NB4 (cell line): ENCODE measurements at regions not wholly inside any gene's neighbourhood (a gene's known extent, or its start where the extent isn't known, plus 50 kb on each side); places are given as distances from the start of the nearest gene placed in this dataset.
A peak's percentile ranks its signal among the peaks of the same experiment; 100 is the strongest.

Experiments used
- DNase-seq: peaks from one replicate; pipeline ENCODE4 v3.0.0; 2010; ENCODE audit warnings: low read depth
- H3K4me3 ChIP-seq: one replicate; pipeline ENCODE4 v1.5.1; 2011; ENCODE audit warnings: mild to moderate bottlenecking, low read depth, low read length, moderate library complexity
- MAX ChIP-seq: IDR thresholded peaks from 2 replicates; pipeline ENCODE4 v1.6.1; 2011; ENCODE audit warnings: low read depth, low read length
- MYC ChIP-seq: IDR thresholded peaks from 2 replicates; pipeline ENCODE4 v1.6.1; 2011; ENCODE audit warnings: low read depth, low read length
- POLR2A ChIP-seq: IDR thresholded peaks from 2 replicates; pipeline ENCODE4 v1.6.1; 2011; ENCODE audit warnings: mild to moderate bottlenecking; ENCODE audit not compliant: insufficient read length; ENCODE audit errors: extremely low read depth
- TF ChIP-seq, protein P1 (sequence below): IDR thresholded peaks from one replicate; pipeline ENCODE4 v1.5.1; 2012; ENCODE audit warnings: low read depth, low read length

DNA sequence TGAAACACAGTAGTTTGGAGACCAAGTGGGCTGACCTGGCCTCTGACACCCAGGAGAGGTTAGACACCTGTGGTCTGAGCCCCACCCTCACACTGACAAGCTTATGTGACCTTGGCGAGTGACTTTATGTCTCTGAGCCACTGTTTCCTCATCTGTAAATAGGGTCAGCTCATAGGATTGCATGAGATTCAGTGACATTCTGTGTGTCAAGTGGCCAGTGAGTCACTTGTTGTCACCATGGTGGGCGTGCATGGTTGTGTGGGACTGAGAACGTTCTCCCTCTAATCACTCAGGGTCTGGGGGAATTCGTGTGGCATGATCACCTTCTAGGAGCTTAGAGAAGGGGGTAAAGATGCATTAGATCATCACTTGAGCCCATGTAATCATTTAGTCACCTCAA lies 146.4 kb downstream of the PHETA1 start:
- peak; percentile 57 for DNase-seq
- no peak overlapping the region for H3K4me3 ChIP-seq
- no peak for TF ChIP-seq POLR2A
- TF ChIP-seq, protein P1, sequence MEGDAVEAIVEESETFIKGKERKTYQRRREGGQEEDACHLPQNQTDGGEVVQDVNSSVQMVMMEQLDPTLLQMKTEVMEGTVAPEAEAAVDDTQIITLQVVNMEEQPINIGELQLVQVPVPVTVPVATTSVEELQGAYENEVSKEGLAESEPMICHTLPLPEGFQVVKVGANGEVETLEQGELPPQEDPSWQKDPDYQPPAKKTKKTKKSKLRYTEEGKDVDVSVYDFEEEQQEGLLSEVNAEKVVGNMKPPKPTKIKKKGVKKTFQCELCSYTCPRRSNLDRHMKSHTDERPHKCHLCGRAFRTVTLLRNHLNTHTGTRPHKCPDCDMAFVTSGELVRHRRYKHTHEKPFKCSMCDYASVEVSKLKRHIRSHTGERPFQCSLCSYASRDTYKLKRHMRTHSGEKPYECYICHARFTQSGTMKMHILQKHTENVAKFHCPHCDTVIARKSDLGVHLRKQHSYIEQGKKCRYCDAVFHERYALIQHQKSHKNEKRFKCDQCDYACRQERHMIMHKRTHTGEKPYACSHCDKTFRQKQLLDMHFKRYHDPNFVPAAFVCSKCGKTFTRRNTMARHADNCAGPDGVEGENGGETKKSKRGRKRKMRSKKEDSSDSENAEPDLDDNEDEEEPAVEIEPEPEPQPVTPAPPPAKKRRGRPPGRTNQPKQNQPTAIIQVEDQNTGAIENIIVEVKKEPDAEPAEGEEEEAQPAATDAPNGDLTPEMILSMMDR, result no peak
- no peak for TF ChIP-seq MYC
- TF ChIP-seq MAX, result no peak

DNA sequence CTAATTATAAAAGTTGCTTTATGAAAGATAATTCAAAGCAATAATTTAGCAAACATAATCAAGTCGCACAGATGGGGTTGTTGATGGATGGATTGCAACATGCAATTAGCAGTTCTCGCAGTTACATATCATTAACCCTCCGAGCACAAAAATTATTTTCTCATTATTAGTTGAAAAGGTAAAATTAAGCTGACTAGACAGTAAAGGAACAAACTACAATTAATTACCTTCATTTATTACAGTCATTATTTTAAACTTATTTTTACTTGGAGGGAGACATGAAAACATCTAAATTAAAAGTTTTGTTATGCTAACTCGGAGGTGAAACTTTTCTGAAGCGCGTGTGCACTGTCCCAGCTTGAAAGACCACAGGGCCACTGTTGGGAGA lies 146.9 kb downstream of the PHETA1 start:
- no peak overlapping the region for H3K4me3 ChIP-seq
- DNase-seq, result no peak
- TF ChIP-seq MAX, result no peak
- no peak for TF ChIP-seq POLR2A
- no peak for TF ChIP-seq MYC
- TF ChIP-seq, protein P1, result no peak

DNA sequence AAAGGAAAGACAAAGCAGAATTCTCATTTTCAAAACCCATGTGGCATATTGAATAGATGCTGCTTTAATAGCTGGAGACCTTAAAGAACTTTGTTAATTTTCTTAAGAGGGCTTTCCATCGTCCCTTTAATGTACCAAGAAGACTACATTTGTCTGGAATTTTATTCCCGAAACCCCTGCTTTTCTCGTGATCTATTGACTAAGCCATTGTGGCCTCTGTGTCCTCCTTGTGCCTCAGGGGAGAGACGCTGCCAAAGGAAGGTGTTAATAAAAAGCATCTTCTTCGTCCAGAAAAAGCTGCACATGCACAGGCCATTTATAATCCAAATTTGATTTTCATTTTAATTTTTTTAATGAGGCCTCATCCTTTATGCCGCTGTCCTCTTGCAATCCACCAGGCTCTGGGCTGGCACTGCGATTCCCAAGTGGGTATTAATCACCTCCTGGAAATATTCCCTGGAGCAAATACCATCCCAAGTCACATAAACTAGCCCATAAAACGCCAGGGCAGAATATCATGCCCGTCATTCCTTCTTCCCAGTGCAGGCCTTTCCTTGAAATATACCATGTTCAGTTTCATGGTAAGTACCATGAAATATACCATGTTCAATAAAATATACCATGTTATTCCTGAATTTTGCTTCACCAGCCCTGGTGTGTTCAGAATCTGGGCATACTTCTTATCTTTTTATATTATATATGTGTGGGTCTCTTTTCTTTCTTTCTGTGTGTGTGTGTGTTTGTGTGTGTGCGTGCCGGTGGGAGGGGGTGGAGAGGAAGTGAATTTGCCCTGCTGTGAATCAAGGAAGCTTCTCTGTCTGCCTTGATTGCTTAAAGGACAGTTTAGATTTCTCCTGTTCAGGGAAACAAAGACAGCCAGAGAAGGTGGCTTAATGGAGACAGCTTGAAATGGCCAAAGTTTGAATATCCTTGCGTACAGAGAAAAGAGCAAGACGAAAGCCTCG lies 147.6 kb downstream of the PHETA1 start:
- DNase-seq, result peak; percentile 53
- TF ChIP-seq, protein P1, result no peak
- TF ChIP-seq MAX, result no peak
- H3K4me3 ChIP-seq, result no peak overlapping the region

- no peak for TF ChIP-seq POLR2A
- H3K4me3 ChIP-seq, result no peak overlapping the region
- DNase-seq, result no peak
These were observed 148.5 kb downstream of the PHETA1 start for GRCh38 chr12:111220363-111220762.

DNA sequence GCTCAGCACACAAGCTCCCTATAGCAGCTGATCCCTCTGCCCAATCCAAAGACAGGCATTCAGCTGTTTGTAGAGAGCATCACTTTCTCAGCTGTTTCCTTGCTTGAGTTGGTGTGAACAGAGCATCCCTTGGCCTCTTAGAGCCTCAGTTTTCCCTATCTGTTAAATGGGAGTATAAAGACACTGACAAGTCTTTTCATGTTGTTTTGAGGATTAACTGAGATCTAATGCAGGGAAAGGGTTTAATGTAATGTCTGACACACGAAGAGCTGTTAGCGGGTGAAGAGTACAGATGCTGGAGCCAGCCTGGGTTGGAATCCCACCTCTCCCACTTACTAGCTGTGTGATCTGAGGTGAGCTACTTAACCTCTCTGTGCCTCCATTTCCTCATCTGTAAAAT lies 149.5 kb downstream of the PHETA1 start:
- no peak overlapping the region for H3K4me3 ChIP-seq

GRCh38 chr12:111218499-111218898 lies 150.4 kb downstream of the PHETA1 start:
- H3K4me3 ChIP-seq, result no peak overlapping the region
- TF ChIP-seq, protein P1, result no peak
- TF ChIP-seq MYC, result no peak
- TF ChIP-seq POLR2A, result no peak
- TF ChIP-seq MAX, result no peak
- no peak for DNase-seq

More for the DNA sequence above, 149.5 kb downstream of the PHETA1 start:
- TF ChIP-seq MAX, result no peak
- no peak for TF ChIP-seq MYC
- TF ChIP-seq, protein P1, result no peak
- no peak for TF ChIP-seq POLR2A
- DNase-seq, result no peak
